GM19025 (cell line): ENCODE measurements at regions not wholly inside any gene's neighbourhood (a gene's known extent, or its start where the extent isn't known, plus 50 kb on each side); places are given as distances from the start of the nearest gene placed in this dataset.

ENCODE experiments used
- ATAC-seq: cut with Tn5 transposase; IDR thresholded peaks from one replicate; pipeline ENCODE4 v1.9.1; 2021; ENCODE audit warnings: mild to moderate bottlenecking, low read depth, moderate library complexity; ENCODE audit not compliant: unreplicated experiment

GRCh38 chr2:120661551-120661950, 74.1 kb upstream of the GLI2 start:
- ATAC-seq: no peak

- no peak for ATAC-seq
Observed at GRCh38 chr2:120662046-120662445, 73.6 kb upstream of the GLI2 start.

DNA sequence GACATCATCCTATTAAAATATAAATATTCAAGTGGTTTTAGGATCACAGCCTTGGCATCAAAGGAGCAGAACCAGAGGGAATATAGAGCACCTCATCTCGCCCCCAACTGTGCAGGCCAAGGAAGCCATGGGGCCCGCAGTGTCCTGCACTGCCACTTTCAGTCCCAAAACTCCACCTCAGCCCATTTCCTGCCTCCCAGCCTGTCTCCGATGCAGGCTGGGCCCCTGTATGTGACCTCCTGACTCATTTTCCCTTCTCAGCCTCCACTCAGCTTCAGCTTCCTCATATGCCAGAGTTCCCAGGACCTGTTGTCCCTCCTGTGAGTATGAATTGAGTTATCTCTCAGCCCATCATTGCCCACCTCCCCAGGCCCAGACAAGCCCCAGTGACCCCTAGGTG, 72.9 kb upstream of the GLI2 start:
- ATAC-seq: no peak

DNA sequence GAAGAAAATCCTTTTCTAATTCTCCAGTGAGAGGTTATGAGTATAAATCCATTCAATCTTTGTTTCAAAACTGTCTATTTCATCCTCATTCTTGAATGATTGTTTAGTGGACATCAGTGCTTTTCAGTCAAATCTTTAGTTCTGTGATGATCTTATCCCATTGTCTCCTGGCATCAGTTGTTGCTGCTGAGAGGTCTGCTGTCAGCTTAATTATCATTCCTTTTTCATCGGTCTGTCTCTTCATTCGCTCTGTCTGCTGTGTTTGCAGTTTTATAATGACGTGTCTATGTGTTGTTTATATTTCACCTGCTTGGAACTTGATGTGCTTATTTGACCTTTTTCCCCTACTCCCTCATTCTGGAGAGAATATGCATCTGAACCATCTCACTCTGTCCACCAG, 69.2 kb upstream of the GLI2 start:
- no peak for ATAC-seq

- no peak for ATAC-seq
Observed at GRCh38 chr2:120667981-120668380, 67.7 kb upstream of the GLI2 start.

- no peak for ATAC-seq
Observed at GRCh38 chr2:120669121-120669952, 66.3 kb upstream of the GLI2 start.

- ATAC-seq: no peak
Observed at GRCh38 chr2:120669971-120670370, 65.7 kb upstream of the GLI2 start.

GRCh38 chr2:120670371-120670770, 65.3 kb upstream of the GLI2 start:
- no peak for ATAC-seq

DNA sequence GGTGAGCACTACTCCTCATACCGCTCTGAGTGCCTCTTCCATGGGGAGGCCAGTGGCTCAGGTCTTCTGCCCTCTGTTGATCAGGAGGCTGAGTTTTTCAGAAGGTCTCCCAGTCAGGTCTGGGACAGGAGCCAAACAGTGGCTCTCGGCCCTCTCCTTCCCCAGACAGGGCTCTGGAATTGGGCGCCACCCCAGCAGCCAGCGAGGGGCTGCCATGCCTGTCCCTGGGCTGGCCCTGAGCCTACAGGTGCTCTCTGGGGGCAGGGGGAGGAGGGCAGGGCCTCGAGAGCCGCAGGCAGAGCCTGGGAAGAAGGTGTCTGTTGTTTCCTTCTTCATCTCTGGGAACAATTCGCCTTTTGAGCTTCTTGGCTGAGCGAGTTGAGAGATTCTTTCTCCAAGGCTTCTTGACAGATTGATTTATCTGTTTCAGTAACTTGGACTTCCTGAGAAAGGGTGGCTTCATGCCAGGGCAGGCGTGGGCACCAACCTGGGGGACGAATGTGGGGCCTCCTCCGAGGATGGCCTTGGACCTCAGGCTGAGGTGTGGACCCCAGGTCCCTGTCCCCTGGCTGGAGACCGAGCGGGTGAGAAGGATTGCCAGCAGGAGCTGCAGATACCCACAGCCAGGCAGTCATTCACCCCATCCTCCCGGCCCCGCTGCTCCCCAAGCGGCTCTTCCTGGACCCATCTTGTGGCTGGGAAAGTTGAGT, 64.7 kb upstream of the GLI2 start:
- no peak for ATAC-seq

DNA sequence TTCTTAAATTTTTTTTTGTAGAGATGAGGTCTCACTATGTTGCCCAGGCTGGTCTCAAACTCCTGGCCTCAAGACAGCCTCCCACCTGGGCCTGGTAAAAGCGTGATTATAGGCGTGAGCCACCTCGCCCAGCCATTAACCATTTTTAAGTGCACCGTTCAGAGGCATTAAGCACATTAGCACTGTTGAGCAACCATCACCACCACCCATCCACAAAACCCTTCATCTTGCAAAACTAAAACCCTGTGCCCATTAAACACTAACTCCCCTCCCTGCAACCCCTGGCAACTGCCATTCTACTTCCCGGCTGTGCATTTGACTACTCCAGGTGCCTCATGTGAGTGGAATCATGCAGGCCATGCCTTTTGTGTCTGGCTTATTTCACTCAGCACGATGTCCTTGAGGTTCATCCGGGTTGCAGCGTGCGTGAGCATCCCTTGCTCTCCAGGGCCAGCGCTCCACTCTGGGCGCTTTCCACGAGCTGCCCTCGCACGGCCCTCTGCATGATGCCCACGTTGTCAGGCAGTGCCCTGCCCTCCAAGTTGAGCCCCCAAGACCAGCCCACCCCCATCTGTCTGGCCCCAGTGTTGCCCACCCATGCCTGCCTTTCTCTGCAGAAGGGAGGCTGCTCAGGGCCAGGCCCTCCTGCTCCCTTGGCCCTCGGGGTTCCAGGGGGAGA, 63.0 kb upstream of the GLI2 start:
- no peak for ATAC-seq

DNA sequence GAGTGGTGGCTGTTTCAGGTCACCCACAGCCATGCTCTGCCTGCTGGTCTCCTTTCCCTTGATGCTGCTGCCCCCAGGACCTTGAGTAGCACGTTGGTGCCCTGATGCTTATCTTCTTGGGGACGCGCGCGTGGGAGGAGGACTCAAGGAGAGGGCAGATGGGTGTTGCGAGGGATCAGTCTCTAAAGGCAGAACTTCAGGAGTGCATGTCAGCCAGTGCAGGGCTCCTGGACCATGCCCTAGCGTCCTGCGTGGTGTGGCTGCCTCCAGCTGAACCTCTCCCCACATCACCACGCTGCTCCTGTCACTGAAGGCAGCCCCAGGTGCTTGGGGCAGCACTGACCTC, 62.5 kb upstream of the GLI2 start:
- no peak for ATAC-seq

DNA sequence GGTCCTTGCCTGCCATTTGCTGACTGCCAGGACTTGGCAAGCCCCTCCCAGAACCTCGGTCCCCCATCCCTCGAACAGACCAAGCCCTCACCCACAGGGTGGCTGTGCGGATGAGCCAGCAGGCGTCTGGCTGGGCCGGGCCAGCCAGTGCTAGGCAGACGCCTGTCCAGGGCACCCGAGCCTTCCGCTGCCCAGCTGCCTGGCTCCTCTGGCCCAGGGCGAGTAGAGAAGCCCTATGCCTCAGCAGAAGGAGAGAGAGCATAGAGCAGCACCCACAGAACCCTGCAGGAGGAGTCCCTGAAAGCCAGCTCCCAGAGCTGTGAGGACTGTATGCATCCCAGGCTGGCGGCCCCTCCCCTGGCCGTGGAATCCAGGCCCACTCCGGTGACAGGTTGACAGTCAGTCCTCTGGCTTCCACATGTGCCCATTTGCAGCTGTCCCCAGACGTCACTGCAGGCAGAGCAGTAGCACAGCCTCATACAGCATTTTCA, 62.1 kb upstream of the GLI2 start:
- no peak for ATAC-seq

GRCh38 chr2:120674246-120675170, 61.2 kb upstream of the GLI2 start:
- ATAC-seq: no peak

DNA sequence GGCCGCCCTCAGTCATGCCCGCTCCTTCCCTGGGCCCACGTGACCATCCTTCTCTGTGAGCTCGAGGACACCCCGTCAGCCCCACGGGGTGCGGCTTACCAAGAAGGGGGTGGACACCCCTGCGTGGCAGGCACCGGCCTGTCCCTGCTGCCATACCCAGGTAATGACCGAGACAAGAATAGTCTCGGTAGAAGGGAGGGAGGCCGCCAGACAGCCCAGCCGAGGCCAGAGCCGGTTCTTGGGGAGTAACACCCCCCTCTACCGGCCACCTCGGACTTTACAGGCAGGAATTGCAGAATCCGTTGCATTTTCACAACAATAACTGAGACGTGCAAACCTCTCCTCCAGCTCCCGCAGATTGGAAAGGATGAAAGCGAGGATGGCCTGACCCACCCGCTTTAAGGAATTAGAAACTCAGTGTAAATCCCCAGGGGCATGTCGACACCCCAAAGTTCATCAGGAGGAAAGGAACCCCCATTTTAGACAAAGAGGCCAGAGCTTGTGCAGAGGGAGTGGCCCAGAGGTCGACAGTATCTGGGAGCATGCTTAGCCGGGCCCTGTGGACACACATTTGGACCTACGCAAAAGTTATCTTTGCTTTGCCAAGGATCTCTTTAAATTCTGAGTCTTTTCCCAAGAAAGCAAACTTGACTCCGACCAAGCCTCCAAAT, 60.1 kb upstream of the GLI2 start:
- ATAC-seq: no peak

GRCh38 chr2:120677221-120677620, 58.4 kb upstream of the GLI2 start:
- no peak for ATAC-seq

- no peak for ATAC-seq
Observed at GRCh38 chr2:120677696-120678247, 57.9 kb upstream of the GLI2 start.

DNA sequence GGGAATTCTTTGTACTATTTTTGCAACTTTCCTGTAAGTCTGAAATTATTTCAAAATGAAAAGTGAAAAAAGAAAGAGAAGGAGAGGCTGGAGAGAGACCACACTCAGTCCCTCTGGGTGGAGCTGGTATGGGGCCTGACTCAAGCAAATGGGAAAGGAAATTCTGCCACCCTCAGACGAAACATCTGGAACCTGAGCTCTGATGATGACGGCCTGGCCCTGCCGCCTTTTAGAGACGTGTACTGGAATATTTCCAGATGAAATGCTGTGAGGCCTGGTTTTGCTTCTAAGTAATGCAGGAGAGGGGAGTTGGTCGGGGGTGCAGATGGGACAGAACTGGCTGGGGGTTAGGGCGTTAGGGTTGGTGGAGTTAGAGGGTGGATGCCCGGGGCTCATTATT, 57.4 kb upstream of the GLI2 start:
- ATAC-seq: no peak

DNA sequence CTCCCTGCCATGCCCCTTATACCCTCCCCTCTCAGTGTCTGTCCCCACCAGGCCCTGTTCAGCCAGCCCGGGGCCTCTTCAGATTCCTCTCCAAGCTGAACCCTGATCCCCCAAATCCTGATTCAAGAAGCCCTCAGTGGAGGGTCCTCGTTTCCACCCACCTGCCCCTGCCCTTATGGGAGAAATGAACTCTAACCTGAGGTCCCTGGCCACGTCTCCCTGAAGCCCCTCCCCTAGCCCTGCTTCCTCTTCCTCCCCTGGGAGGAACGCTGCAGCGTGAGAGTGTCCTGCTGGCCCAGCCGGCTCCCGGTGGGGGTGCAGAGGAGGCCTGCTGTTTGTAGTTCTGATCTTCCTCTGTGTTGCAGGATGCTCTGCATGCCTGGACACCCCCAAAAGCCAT, 56.7 kb upstream of the GLI2 start:
- no peak for ATAC-seq

GRCh38 chr2:120679526-120679925, 56.1 kb upstream of the GLI2 start:
- no peak for ATAC-seq
